GM19193 (cell line): ENCODE measurements at regions not wholly inside any gene's neighbourhood (a gene's known extent, or its start where the extent isn't known, plus 50 kb on each side); places are given as distances from the start of the nearest gene placed in this dataset.

Experiments used
- POLR2A ChIP-seq: IDR thresholded peaks from 4 replicates; pipeline ENCODE4 v1.6.1; 2011; ENCODE audit not compliant: insufficient read depth, insufficient read length; ENCODE audit errors: extremely low read depth

GRCh38 chr17:68176718-68177117, 71.1 kb upstream of the AMZ2 start:
- no peak for TF ChIP-seq POLR2A

DNA sequence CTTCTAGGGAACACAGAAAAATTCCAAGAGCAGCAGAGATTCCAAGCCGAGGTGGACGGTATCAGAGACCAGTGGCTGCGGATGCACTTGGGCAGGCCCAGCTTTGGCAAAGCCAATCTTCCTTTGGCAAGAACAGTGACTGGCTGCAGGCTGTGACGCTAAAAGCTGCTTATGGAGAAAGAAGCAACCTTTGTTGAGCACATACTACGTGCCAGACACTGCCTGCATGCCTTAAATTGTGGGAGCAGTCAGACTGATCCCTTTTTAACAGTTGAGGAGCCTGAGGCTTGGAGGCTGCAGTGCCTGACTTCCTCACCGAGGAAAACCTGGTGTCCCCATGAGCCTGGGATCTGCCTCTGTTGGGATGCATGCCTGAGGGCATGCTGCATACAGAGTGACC, 69.0 kb upstream of the AMZ2 start:
- no peak for TF ChIP-seq POLR2A

GRCh38 chr17:68179236-68179925, 68.5 kb upstream of the AMZ2 start:
- no peak for TF ChIP-seq POLR2A

- TF ChIP-seq POLR2A, result no peak
Observed at GRCh38 chr17:68179926-68180285, 67.9 kb upstream of the AMZ2 start.

- TF ChIP-seq POLR2A, result no peak
Observed at GRCh38 chr17:68182011-68182306, 65.9 kb upstream of the AMZ2 start.

GRCh38 chr17:68182940-68183551, 64.8 kb upstream of the AMZ2 start:
- peak; percentile 26 for TF ChIP-seq POLR2A

DNA sequence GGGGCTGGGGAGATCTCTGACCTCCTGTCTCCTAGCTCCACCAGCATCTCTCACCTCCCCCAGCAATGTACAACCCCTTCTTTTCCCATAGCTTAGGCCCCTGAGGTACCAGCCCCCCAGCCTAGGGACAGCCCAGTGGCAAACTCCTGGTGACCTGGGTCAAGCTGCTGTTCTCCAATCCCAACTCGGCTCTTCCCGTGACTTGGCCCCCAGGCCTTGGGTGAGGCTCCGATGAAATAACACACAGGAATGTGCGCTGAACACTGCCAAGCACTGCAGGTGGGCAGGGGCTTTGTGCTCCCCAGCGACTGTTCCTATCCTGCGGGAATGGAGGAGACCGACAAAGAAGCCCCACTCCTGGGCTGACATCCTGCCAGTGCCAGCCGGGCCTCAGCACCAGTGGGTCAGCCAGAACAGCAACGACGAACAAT, 63.7 kb upstream of the AMZ2 start:
- no peak for TF ChIP-seq POLR2A

DNA sequence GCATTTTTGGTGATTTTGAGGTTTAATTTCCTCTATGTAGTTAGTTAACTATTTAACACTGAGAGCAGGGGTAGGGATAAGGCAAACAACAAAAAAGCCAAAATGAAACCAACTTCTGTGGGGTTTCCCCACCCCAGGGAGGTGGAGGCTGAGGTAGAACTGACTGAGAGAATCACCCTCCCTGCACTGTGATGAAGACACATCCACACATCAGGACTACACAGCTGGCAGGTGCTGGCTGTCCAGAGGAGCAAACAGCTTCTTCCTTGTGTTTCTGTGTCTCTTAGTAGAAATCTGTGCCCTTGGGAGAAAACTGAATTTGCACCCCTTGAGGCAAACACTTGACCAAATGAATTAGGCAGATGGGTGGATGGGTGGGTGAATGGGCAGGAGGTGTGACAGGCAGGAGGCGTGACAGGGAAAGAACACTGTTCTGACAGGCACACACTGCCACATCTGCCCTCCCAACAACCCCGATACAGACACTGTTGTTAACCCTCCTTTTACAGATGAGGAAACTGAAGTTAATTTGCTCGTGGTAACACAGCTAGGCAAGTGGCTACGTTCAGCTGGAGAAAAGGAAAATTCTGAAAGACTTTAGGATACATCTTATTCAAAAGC, 62.9 kb upstream of the AMZ2 start:
- TF ChIP-seq POLR2A, result no peak

- TF ChIP-seq POLR2A, result no peak
Observed at GRCh38 chr17:68185820-68186219, 62.0 kb upstream of the AMZ2 start.

DNA sequence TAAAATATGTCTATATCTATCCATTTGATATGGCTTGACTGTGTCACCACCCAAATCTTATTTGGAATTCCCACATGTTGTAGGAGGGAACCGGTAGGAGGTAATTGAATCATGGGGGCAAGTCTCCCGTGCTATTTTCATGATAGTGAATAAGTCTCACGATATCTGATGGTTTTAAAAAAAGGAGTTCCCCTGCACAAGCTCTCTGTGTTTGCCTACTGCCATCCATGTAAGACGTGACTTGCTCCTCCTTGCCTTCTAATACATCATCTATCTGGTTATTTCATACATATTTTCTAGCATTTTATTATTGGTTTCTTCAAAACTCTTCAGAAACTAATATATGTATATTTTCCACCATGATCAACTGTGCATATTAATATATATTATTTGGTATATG, 57.3 kb upstream of the AMZ2 start:
- no peak for TF ChIP-seq POLR2A

DNA sequence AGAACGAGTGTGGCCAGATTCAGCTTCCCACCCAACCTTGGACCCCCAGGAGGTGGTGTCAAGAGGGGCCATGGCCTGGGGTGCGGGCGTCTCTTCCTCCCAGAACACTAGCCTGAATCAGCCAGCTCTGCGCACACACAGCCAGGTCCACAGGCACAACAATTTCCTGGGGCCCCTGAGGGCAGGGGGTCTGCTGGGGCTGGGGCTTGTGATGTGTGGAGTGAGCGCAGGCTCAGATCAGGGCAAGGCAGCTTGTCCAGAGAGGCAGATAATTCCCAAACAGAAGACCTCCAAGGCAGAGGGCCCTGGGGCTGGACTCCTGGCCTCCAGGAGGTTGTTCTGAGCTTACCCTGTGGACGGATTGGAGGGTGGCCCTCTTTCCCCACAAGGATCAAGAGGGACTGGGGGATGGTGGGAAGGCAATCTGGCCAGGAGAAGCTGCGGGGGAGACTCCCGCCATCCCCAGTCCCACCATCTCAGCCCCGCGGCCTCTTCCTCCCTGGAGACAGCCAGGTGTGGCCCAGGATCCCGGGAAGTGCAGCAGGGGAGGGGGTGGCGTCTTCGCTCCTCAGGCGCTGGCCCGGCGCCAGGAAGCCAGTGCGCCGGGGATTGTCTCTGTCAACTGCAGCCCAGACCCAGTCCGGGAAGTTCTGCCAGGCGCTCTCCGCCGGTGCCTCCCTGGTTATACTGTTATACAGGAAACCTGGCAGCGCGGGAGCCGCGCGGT, 52.0 kb upstream of the AMZ2 start:
- no peak for TF ChIP-seq POLR2A

- no peak for TF ChIP-seq POLR2A
Observed at GRCh38 chr17:68196394-68197090, 51.3 kb upstream of the AMZ2 start.

DNA sequence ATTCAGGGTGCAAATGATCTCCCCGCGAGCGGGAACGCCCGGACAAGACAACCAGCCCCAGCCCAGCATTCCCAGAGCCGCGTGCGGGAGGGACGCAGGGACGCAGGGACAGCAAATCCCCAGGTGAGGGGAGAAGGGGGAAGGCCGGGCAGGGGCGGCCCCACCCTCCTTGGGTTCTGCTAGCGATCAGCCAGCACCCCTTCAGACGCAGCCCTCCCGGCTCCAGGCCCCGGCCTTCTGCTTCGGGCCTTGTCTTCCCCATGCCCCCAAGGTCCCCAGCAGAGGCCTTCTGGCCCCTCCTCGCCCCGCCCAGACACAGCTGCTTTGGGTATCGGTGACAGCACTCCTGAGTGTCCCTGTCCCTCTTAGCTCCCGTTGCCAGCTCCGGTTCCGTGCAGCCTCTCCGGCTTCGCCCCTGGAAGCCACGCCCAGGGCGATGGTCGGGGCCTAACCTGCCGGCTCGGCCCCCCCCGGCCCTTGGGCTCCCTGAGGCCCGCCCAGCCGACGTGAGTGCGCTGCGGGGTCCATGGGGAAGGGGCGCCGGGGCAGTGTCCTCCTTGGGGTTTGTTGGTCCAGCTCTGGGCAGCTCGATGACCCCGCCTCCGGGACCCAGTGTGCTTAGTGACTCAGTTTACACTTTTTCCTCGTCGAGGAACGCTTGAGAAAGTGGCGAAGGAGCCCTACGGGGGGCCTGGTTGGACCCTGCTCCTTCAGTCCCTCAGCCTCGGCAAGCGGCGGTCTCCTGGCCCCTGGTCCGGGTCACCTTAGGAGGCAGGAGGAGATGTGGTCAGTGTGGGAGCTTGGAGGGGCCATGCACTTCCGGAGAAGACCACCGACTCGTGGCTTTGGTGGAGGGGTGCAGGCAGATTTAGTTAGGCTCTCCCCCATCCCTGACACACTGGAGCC, 50.5 kb upstream of the AMZ2 start:
- TF ChIP-seq POLR2A, result no peak
